Activated T-helper 17 cell treated with anti-CD3 and anti-CD28 coated beads, Interleukin-2, amount 50 U/mL, for 72 hours (primary cell): ENCODE measurements at regions not wholly inside any gene's neighbourhood (a gene's known extent, or its start where the extent isn't known, plus 50 kb on each side); places are given as distances from the start of the nearest gene placed in this dataset.

Experiments used
- ATAC-seq: fragments of 150-1000 bp; cut with Tn5 transposase; replicated peaks from 2 replicates; pipeline ENCODE4 v1.10.0; 2021; ENCODE audit warnings: mild to moderate bottlenecking, moderate library complexity
- H3K27ac Mint-ChIP-seq: one replicate; pipeline ENCODE4 v1.8.0; 2022; ENCODE audit warnings: mixed read lengths
- H3K27me3 Mint-ChIP-seq: one replicate; pipeline ENCODE4 v1.8.0; 2022; ENCODE audit warnings: mixed read lengths
- H3K36me3 Mint-ChIP-seq: one replicate; pipeline ENCODE4 v1.8.0; 2022; ENCODE audit warnings: low read depth, mild to moderate bottlenecking, mixed read lengths
- H3K4me1 Mint-ChIP-seq: one replicate; pipeline ENCODE4 v1.8.0; 2022; ENCODE audit warnings: mixed read lengths
- H3K4me3 Mint-ChIP-seq: one replicate; pipeline ENCODE4 v1.8.0; 2022; ENCODE audit warnings: mild to moderate bottlenecking, mixed read lengths
- H3K9me3 Mint-ChIP-seq: one replicate; pipeline ENCODE4 v1.8.0; 2022; ENCODE audit warnings: mixed read lengths

DNA sequence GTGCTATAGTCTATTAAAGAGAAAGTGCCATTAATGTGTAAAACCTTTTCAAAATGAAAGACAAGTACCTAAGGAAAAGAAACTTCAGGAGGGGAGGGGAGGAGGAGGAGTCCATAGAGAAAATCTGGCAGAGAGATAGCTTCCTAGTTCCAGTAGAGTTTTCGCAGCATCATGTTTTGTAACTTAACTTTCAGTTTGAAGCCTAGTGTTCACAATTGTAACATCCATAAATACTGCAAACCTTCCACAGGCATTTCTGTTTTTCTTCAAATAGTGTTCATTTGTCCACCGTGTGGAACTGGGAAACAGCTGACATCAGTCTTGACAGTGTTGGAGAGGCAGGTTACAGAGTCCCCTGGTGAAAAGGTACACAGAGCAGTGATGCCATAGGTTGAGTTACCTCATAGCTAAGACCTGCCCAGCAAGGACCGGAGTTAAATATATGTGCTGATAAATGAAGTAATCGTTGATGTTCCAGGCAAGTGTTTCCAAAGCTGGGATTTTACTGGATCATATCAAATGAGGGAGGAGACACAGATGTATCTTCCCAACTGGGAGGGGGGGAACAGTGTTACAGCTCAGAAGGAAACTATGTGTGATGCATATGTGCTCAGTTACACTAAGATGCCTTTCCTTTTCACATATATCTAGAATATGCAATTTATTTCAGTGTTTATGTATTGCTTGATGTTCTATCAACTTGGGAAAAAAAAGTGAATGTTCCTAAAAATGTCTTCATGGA, 369.5 kb upstream of the FAM241A start:
- H3K4me1 Mint-ChIP-seq: no peaks in the 10 kb centered on the region
- H3K4me3 Mint-ChIP-seq: no peak overlapping the region
- ATAC-seq: no peak
- no peaks in the 10 kb centered on the region for H3K36me3 Mint-ChIP-seq
- no peaks in the 10 kb centered on the region for H3K27me3 Mint-ChIP-seq
- H3K27ac Mint-ChIP-seq: no peak overlapping the region
- no peaks in the 10 kb centered on the region for H3K9me3 Mint-ChIP-seq

DNA sequence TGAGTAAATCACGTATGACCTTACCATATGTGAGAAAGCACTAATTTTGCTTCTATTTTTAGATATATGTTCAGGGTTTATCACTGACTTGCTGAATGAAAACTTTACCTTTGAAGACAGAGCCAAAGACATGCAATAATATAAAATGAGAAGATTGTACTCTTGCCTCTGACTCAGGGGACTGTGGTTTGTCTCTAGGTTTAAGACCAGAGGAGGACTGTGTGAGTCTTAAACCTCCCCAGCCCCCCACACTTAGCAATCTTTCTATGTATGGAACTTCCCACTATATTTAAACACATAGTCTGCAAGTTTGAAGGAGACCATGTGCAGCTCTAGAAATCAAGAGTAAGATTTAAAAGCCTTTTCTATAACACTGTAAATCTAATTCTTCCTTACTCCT, 368.7 kb upstream of the FAM241A start:
- no peaks in the 10 kb centered on the region for H3K9me3 Mint-ChIP-seq
- H3K27ac Mint-ChIP-seq: no peak overlapping the region
- H3K4me1 Mint-ChIP-seq: no peaks in the 10 kb centered on the region
- H3K4me3 Mint-ChIP-seq: no peak overlapping the region
- no peak for ATAC-seq
- no peaks in the 10 kb centered on the region for H3K27me3 Mint-ChIP-seq
- no peaks in the 10 kb centered on the region for H3K36me3 Mint-ChIP-seq

DNA sequence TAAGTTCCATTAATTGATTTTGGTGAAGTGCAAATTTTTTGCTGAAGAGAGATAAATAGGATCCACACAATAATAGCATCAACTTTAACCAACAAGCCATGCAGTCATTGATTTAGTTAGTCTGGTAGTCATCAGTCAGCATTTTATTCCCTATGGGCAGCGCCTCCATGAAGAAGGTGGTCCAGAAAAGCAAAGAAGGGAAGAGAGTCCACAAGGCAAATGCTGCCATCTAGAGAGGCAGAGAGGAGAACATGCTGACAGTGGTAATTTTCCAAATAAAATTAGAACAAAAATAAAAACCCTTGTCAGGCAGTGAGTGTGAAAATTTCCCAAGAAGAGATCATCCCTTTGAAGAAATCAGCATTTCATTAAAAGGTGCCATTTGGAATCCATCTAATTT, 366.7 kb upstream of the FAM241A start:
- Mint-ChIP-seq H3K27ac (no peak overlapping the region), H3K27me3 (no peaks in the 10 kb centered on the region), H3K4me1 (no peaks in the 10 kb centered on the region), H3K4me3 (no peak overlapping the region), H3K9me3 (no peaks in the 10 kb centered on the region), H3K36me3 (no peaks in the 10 kb centered on the region)
- ATAC-seq: no peak

DNA sequence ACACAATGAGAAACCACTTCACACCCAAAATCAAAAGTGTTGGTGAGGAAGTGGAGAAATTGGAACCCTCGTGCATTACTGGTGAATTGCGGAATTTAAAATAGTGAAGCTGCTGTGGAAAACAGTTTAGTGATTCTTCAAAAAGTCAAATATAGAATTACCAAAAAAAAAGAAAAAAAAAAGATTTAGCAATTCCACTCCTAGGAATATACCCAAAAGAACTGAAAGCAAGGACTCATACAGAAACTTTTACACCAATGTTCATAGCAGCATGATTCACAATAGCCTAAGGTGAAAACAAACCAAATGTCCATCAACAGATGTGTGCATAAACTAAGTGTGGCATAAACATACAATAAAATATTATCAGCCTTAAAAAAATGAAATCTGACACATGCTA, 364.3 kb upstream of the FAM241A start:
- no peaks in the 10 kb centered on the region for H3K9me3 Mint-ChIP-seq
- H3K27ac Mint-ChIP-seq: no peak overlapping the region
- H3K4me3 Mint-ChIP-seq: no peak overlapping the region
- no peak for ATAC-seq
- H3K27me3 Mint-ChIP-seq: no peaks in the 10 kb centered on the region
- no peaks in the 10 kb centered on the region for H3K4me1 Mint-ChIP-seq
- H3K36me3 Mint-ChIP-seq: no peaks in the 10 kb centered on the region

DNA sequence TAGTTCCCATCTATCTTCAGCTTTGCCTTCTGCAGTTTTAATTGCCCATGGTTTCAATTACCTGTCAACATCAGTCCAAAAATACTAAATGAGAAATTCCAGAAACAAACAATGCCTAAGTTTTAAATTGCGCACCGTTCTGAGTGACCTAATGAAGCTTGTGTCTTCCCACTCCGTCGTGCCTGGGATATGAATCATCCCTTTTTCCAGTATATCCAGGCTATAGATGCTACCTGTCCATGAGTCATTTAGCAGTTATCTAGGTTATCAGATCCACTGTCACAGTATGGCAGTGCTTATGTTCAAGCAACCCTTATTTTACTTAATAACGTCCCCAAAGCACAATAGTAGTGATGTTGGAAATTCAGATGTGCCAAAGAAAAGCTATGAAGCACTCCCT, 363.6 kb upstream of the FAM241A start:
- Mint-ChIP-seq H3K4me1 (no peaks in the 10 kb centered on the region), H3K27ac (no peak overlapping the region), H3K4me3 (no peak overlapping the region), H3K27me3 (no peaks in the 10 kb centered on the region), H3K9me3 (no peaks in the 10 kb centered on the region), H3K36me3 (no peaks in the 10 kb centered on the region)
- no peak for ATAC-seq

DNA sequence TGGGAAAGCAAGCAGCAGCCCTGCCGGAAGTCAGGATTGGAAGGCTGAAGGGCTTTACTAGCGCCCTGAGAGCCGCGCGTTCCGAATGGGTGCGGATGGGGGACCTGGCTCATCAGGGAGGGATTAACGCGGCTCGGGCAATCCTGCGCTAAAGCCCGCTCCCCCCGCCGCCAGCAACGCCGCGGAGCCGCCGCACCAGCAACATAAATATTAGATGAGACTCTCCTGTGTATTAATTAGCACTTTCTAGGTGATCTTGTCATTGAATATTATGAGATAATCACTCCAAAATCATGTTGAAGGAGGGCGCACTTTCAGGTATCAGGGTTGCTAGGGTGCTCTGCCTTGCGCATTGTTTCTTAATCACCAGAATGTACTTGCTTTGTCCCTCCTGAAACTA, 357.2 kb upstream of the FAM241A start:
- Mint-ChIP-seq H3K27ac (no peak overlapping the region), H3K9me3 (no peaks in the 10 kb centered on the region), H3K4me1 (no peaks in the 10 kb centered on the region), H3K36me3 (no peaks in the 10 kb centered on the region), H3K27me3 (peaks cover 4% of the 10 kb centered on the region), H3K4me3 (no peak overlapping the region)
- no peak for ATAC-seq

DNA sequence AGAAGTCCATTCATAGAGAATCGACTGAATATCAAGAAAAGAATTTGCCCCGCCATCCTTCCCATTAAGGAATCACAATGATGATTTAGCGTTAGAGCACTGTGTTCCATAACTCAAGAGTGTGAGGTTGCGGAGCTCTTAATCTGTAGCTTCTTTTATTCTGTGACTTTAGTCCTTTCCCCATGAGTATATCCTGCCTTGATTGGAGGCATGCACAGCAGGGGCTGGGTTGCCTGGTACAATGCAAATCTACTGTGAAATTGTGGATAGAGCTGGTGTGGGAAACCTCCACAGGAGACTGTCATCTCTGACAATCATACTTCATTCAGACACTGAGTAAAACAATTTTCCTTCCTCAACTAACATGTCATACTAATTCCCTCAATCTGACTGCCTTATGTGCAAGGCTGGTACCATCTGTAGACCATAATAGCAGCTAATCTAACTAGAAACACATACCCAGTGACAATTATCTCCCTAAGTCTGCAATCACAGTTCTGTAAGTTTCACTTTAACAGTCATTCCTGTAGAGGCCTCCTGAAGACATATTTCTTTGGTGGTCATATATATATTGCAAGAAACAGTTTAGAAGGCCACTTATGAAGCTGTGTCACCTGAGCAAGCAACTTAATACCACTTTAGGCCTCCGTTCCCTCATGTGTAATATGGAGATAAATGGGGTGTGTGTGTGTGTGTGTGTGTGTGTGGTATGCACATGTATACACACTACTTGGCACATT, 355.2 kb upstream of the FAM241A start:
- no peaks in the 10 kb centered on the region for H3K36me3 Mint-ChIP-seq
- ATAC-seq: no peak
- H3K4me1 Mint-ChIP-seq: no peaks in the 10 kb centered on the region
- H3K27ac Mint-ChIP-seq: no peak overlapping the region
- peaks cover 4% of the 10 kb centered on the region for H3K27me3 Mint-ChIP-seq
- H3K4me3 Mint-ChIP-seq: no peak overlapping the region
- no peaks in the 10 kb centered on the region for H3K9me3 Mint-ChIP-seq

DNA sequence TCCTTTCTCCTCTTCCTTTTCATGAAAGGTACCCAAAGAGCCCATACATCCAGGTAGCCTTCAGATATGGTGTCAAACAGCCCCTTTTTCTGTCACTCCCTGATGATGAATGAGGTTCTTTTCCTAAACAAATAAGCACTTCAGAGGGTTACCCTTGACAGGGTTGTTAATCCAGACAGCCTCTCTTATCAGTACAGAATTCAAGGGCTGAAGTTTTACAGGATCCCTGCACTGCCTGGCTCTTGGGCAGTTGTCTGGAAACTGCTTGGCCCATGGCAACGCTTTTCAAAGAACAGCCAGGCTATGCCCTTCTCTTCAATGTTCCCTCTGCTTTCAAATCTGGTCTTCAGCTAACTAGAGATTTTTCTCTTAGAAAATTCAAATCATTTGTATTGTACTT, 352.6 kb upstream of the FAM241A start:
- Mint-ChIP-seq H3K27me3 (peaks cover 4% of the 10 kb centered on the region), H3K4me1 (no peaks in the 10 kb centered on the region), H3K27ac (no peak overlapping the region), H3K9me3 (no peaks in the 10 kb centered on the region), H3K4me3 (no peak overlapping the region), H3K36me3 (no peaks in the 10 kb centered on the region)
- no peak for ATAC-seq

DNA sequence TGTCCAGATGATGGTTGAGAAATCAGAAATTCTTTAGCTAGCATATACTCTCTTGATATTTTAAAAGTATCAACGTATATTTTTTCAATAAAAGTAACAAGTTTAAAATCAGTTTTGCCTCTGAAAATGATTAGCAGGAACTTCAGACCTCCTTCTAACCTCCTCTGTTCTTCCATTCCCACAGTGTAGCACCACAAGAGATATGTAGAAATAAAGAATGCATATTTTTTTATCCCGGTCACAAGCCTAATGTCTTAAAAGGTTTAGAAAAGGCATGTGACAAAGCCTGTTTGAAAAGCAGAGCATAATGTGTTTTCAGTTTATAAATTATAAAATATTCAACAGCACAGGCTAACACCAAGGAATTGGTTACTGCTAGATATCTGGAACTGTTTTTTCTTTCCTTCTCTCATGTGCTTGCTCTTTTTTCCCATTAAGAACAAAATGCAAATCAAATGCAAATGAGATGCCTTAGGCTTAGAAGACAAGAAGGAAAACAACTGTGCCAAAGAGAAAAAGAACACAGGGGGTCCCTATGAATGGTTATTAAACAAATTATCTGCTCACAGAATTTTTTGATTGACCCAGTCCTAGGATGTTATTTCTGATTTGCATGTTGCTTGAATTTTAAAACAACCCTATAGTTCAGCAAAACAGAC, 351.7 kb upstream of the FAM241A start:
- Mint-ChIP-seq H3K4me1 (no peaks in the 10 kb centered on the region), H3K36me3 (no peaks in the 10 kb centered on the region), H3K4me3 (no peak overlapping the region), H3K27me3 (peaks cover 1% of the 10 kb centered on the region), H3K27ac (no peak overlapping the region), H3K9me3 (no peaks in the 10 kb centered on the region)
- ATAC-seq: no peak

DNA sequence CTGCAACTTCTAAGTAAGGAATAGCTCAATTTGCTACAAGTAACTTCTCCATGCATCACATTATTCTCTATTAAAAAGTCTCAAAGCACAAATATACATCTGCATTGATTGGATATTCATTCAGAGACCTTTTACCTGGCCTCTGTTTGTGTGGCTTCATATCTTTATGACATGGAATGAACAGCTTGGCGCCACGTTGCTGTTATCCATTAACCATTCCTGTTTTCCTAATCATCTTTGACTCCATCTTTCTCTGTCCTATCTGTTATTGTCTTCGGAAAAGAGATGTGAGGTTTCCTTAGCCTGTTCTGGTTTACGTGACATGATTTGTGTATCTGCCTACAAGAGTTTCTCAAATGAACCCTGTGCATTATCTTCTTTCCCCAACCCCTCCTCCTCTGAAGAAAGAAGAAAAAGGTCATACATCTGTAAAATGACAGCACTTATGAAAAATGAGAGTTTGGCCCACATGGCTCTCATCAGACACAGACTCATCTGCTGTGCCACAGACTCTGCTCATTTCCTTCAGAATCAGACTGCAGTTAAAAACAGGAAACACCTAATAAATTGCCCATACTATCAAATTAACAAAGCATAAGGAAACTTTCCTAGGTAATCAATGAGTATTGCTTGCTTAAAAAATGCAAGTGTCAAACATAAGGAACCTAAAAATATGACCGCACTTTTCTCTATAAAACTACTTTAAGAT, 347.6 kb upstream of the FAM241A start:
- ATAC-seq: no peak
- H3K36me3 Mint-ChIP-seq: no peaks in the 10 kb centered on the region
- no peaks in the 10 kb centered on the region for H3K27me3 Mint-ChIP-seq
- H3K9me3 Mint-ChIP-seq: peaks cover 5% of the 10 kb centered on the region
- no peak overlapping the region for H3K27ac Mint-ChIP-seq
- no peaks in the 10 kb centered on the region for H3K4me1 Mint-ChIP-seq
- H3K4me3 Mint-ChIP-seq: no peak overlapping the region

DNA sequence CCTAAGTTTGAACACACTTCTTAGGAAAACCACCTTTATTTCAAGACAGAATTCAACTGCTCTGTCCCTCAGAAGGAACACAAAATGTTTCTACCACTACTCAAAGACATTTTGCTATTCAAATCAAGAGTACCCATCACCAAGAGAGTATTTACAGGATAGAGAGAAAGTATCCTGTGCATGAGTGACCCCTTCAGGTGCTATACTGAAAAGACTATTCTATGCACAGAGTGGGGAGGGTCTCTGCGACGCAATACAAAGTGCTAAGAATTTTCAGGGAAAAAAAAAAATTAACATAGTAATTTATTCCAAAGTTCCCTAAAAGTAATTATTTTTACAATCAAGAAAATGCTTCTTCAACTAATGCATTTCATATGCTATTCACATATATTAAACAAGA, 346.4 kb upstream of the FAM241A start:
- ATAC-seq: no peak
- no peak overlapping the region for H3K27ac Mint-ChIP-seq
- H3K36me3 Mint-ChIP-seq: no peaks in the 10 kb centered on the region
- H3K27me3 Mint-ChIP-seq: no peaks in the 10 kb centered on the region
- no peaks in the 10 kb centered on the region for H3K4me1 Mint-ChIP-seq
- H3K4me3 Mint-ChIP-seq: no peak overlapping the region
- peaks cover 5% of the 10 kb centered on the region for H3K9me3 Mint-ChIP-seq

DNA sequence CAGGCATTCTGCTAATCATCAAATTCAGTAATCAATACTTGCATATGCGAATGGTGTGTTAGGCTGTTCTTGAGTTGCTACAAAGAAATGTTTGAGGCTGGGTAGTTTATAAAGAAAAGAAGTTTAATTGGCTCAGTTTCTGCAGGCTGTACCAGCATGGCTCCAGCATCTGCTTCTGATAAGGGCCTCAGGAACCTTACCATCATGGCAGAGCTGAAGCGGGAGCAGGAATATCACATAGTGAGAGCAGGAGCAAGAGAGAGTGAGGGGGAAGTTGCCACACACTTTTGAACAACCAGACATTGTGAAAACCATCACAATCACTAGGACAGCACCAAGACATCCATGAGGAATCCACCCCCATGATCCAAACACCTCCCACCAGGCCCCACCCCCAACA, 344.7 kb upstream of the FAM241A start:
- Mint-ChIP-seq H3K4me3 (no peak overlapping the region), H3K36me3 (no peaks in the 10 kb centered on the region), H3K27ac (no peak overlapping the region), H3K27me3 (no peaks in the 10 kb centered on the region), H3K4me1 (no peaks in the 10 kb centered on the region), H3K9me3 (peaks cover 5% of the 10 kb centered on the region)
- ATAC-seq: no peak

DNA sequence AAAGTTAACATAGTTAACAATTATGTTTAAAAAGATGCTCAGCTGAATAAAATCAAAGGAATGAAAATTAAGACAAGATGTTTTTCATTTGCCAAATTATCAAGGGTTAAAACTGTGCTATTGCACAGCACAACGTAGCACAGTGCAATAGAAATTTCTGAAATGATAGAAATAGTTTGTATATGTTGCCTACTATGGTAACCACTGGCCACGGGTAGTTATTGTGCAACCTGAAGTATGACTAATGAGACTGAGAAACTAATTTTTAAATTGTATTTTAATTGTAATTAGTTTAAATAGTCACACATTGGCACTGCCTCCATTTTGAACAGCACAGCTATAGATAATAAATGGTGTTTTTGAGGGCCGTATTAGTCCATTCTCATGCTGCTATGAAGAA, 343.1 kb upstream of the FAM241A start:
- no peak for ATAC-seq
- Mint-ChIP-seq H3K9me3 (peaks cover 5% of the 10 kb centered on the region), H3K36me3 (no peaks in the 10 kb centered on the region), H3K27me3 (no peaks in the 10 kb centered on the region), H3K4me3 (no peak overlapping the region), H3K4me1 (no peaks in the 10 kb centered on the region), H3K27ac (no peak overlapping the region)

DNA sequence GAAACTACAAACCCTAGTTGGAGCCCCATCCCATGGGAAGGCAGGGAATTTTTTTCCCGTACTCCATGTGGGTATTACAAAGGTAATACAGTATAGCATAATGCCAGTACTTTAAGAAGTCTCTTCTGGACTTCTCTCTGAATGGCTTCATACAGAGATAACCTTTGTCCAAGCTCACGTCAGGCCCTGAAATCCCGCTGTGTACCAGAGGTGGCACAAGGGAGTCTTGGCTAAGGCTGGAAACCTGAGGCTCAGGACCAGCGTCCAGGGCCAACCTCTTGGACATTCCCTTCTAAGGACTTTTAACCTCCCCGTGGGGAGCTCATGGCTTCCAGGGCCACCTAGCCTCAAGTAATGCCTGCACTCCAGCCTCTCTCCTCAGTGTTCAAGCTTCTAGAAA, 338.9 kb upstream of the FAM241A start:
- Mint-ChIP-seq H3K27ac (no peak overlapping the region), H3K9me3 (no peaks in the 10 kb centered on the region), H3K27me3 (no peaks in the 10 kb centered on the region), H3K4me3 (no peak overlapping the region), H3K4me1 (no peaks in the 10 kb centered on the region), H3K36me3 (no peaks in the 10 kb centered on the region)
- ATAC-seq: no peak

DNA sequence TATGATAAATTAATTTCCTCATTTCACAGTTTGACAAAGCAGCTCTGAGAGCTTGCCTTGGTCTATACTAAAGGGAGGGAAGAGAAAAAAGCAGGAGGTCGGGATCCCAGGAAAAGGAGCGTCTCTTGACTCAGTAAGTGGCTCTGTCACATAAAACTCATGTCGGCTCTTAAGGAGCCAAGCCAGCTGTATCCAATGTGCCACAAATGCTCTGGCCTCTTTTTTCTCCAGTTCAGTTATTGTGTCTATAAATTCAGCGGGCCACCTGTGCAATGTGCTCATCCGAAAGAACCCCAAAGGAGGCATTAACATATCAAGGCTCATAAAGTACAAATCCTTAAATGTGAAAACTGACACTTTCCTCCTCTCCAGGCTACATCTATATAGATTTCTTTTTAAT, 337.7 kb upstream of the FAM241A start:
- Mint-ChIP-seq H3K27me3 (no peaks in the 10 kb centered on the region), H3K4me1 (no peaks in the 10 kb centered on the region), H3K36me3 (no peaks in the 10 kb centered on the region), H3K9me3 (no peaks in the 10 kb centered on the region), H3K27ac (no peak overlapping the region), H3K4me3 (no peak overlapping the region)
- ATAC-seq: no peak
